HG03097 (cell line): ENCODE measurements at regions not wholly inside any gene's neighbourhood (a gene's known extent, or its start where the extent isn't known, plus 50 kb on each side); places are given as distances from the start of the nearest gene placed in this dataset.
A peak's percentile ranks its signal among the peaks of the same experiment; 100 is the strongest.

Source experiments
- ATAC-seq: cut with Tn5 transposase; IDR thresholded peaks from one replicate; pipeline ENCODE4 v1.9.1; 2021; ENCODE audit not compliant: unreplicated experiment, low FRiP score

DNA sequence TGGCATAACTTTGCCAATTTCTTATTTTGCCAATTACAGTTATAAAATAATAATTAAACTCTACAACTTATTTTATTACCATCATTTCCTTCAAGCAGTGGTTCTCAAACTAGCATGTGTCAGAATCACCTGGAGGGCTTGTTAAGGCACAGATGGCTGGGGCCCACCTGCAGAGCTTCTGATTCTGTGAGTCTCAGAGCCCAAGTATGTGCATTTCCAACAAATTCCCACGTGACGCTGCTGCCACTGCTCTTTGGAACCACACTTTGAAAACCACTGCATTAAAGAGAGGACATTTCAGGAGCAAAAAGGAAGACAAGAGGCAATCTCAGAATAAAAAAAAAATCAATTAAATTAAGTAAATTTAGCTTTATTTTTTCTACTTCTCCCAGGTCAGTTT is 94.0 kb upstream of the HNRNPA3 start:
- ATAC-seq, result no peak

- ATAC-seq, result no peak
Observed at GRCh38 chr2:177119099-177119498, 93.5 kb upstream of the HNRNPA3 start.

- ATAC-seq, result no peak
Observed at GRCh38 chr2:177123048-177123447, 89.5 kb upstream of the HNRNPA3 start.

GRCh38 chr2:177124371-177124770 is 88.2 kb upstream of the HNRNPA3 start:
- ATAC-seq, result no peak

DNA sequence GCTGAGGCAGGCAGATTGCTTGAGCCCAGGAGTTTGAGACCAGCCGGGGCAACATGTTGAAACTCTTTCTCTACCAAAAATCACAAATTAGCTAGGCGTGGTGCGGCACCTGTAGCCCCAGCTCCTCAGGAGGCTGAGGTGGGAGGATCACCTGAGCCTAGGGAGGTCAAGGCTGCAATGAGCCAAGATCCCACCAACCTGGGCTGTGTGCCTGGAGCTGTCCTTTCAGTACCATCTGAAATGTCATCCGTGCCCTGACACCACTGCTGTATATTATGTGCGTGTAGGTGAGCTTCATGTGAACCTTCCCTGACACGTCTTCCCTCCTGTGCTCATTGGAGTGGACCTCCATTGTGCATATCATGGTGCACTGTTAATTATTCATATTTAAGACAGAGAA is 84.8 kb upstream of the HNRNPA3 start:
- ATAC-seq, result no peak

DNA sequence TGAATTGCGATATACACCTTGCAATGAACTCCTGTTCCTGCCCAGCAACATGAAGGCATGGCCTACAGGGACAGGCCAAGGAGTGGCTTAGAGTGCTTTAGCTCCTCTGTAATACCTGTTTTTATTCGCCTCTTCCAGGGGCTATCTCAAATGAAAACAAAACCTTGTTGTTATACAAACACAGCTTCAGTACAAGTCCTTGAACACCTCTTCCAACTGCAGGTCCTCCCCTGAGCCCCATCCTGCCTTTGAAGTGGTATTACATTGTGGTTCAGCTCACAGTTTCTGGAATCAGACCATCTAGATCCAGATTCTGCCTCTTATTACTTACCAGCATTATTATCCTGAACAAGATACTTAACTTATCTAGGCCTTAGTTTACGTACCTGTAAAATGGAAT is 83.0 kb upstream of the HNRNPA3 start:
- no peak for ATAC-seq

DNA sequence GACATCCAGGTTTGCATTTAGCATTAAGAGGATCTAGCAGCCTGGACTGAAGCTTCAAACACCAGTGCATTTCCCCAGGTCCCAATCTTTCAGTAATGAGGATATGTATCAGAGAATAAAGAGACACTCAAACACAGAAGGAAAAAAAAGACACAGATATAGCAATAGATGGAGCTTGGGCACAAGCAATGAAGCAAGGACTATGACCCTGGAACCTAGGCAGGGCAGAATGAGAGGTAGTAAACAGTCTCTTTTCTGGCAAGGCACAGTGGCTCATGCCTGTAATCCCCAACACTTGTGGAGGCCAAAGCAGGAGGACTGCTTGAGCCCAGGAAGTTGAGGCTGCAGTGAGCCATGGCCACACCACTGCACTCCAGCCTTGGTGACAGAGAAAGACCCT is 80.7 kb upstream of the HNRNPA3 start:
- ATAC-seq, result no peak

GRCh38 chr2:177138823-177139222 is 73.8 kb upstream of the HNRNPA3 start:
- no peak for ATAC-seq

GRCh38 chr2:177141866-177142265 is 70.7 kb upstream of the HNRNPA3 start:
- no peak for ATAC-seq

DNA sequence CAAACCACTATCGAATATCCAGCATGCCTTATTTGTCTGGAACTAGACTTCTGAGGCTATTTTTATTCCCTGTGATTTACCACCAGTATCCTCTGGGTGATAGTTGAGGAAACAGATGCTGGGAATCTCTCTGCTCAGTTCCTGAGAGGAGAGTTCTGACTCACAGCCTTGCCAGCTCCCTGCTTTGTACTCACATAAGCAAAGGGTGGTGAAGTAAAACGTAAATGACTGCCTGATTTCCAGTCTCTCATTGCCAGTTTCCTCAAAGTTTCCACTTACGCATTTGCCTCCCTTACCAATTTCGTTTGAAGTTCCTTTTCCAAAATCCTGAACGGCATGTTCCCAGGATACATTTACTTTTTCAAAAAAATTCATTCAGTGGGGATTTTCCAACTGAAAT is 69.2 kb upstream of the HNRNPA3 start:
- ATAC-seq, result no peak

- ATAC-seq, result peak; percentile 53
Observed at GRCh38 chr2:177147093-177147694, 65.4 kb upstream of the HNRNPA3 start.

GRCh38 chr2:177147834-177148445 is 64.7 kb upstream of the HNRNPA3 start:
- no peak for ATAC-seq

- ATAC-seq, result peak; percentile 65
Observed at GRCh38 chr2:177148477-177149154, 64.0 kb upstream of the HNRNPA3 start.

DNA sequence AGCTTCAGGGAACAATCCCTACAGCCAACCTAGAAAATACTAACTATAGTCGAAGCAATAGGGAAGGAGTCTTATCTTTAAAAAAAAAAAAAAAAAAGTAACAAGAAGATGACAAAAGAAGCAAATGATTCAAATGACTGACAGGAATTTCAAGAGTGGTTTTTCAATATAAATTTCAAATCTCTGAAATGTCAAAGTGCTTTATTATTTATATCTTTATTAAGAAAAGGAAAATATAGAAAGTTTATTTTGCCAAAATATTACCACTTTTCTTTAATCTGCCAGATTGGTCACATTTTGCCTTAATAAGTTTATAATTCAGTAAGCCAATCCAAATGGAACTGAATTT is 63.5 kb upstream of the HNRNPA3 start:
- ATAC-seq, result no peak

DNA sequence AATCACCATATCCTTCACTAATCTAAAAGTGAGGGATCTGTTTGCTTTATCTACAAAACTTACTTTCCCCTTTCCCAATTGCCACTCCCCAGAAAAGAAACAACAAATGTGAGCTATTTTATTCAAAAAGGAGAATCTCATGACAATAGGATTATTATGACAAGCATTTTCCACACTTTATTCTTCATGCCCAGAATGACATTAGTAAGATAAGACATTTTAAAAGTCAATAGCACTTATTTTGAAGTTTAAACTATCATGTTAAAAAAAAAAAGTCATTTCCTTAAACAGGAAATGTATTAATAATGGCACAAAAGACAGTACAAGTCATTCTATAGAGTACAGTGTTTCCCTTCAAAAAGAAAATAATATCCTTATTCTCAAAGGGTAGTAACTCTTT is 58.8 kb upstream of the HNRNPA3 start:
- ATAC-seq, result no peak

DNA sequence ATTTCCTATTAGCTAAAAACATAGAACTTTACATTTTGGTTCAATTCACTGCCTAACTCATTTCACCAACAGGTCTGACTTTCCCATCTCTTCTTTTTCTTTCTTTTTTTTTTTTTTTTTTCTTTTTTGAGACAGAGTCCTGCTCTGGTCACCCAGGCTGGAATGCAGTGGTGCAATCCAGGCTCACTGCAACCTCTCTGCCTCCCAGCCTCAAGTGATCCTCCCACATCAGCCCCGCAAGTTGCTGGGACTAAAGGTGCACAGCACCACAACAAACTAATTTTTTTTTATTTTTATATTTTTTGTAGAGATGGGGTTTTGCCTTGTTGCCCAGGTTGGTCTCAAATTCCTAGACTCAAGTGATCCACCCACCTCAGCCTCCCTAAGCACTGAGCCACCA is 57.8 kb upstream of the HNRNPA3 start:
- ATAC-seq, result no peak

GRCh38 chr2:177155631-177156030 is 57.0 kb upstream of the HNRNPA3 start:
- no peak for ATAC-seq

GRCh38 chr2:177161741-177162460 is 50.7 kb upstream of the HNRNPA3 start:
- no peak for ATAC-seq
